HEK293 (cell line): ENCODE measurements at regions not wholly inside any gene's neighbourhood (a gene's known extent, or its start where the extent isn't known, plus 50 kb on each side); places are given as distances from the start of the nearest gene placed in this dataset.
A peak's percentile ranks its signal among the peaks of the same experiment; 100 is the strongest.

Experiments used
- CTCF ChIA-PET: fragments of 350-600 bp; formaldehyde crosslinking; extraction: SDS; loops from one replicate; lab custom pipeline; 2021; ENCODE audit warnings: antibody characterized with exemption; lab: Yijun Ruan, JAX
- POLR2A ChIA-PET: fragments of 300-600 bp; formaldehyde crosslinking; extraction: SDS; loops from one replicate; lab custom pipeline; 2020; ENCODE audit warnings: antibody characterized with exemption, inconsistent platforms; lab: Yijun Ruan, JAX
- H3K27ac ChIP-seq: fragments of 200-500 bp; sonication (Bioruptor generic); 2 replicates; pipeline ENCODE4 v1.5.1; 2014; ENCODE audit warnings: low read depth, low read length, control low read depth, inconsistent platforms; ENCODE audit errors: extremely low read depth
- H3K36me3 ChIP-seq, 2 experiments: fragments of 200-500 bp in 1 of 2; sonication (Bioruptor generic) in 1 of 2; 1 replicate in 1 of 2; 2 replicates in 1 of 2; pipeline ENCODE4 v1.5.1; 2014 to 2017; ENCODE audit warnings: inconsistent platforms in 2 of 2, low read length in 2 of 2; ENCODE audit not compliant: control insufficient read depth in 2 of 2, insufficient read depth in 1 of 2
- H3K4me1 ChIP-seq: fragments of 200-500 bp; sonication (Bioruptor generic); 2 replicates; pipeline ENCODE4 v1.5.1; 2014; ENCODE audit warnings: mild to moderate bottlenecking, low read length, inconsistent platforms; ENCODE audit not compliant: control insufficient read depth, insufficient read depth
- H3K4me3 ChIP-seq: 2 replicates; pipeline ENCODE4 v1.5.1; 2011; ENCODE audit warnings: low read depth, mild to moderate bottlenecking, control low read depth, low read length, moderate library complexity
- H3K9me3 ChIP-seq: fragments of 200-500 bp; sonication (Bioruptor generic); 2 replicates; pipeline ENCODE4 v1.5.1; 2014; ENCODE audit warnings: low read depth, low read length, inconsistent platforms; ENCODE audit not compliant: control insufficient read depth, insufficient read depth
- ATF2 ChIP-seq: fragments of 450-650 bp; formaldehyde crosslinking; IDR thresholded peaks from 2 replicates; pipeline ENCODE4 v1.5.1; 2016; ENCODE audit warnings: missing biosample characterization, missing genetic modification characterization, low read depth
- SCRT2 ChIP-seq: fragments of 450-650 bp; formaldehyde crosslinking; IDR thresholded peaks from 2 replicates; pipeline ENCODE4 v1.5.1; 2016; ENCODE audit warnings: missing biosample characterization, missing genetic modification characterization
- ZBTB8A ChIP-seq: fragments of 450-650 bp; formaldehyde crosslinking; IDR thresholded peaks from 2 replicates; pipeline ENCODE4 v1.5.1; 2016; ENCODE audit warnings: missing biosample characterization, missing genetic modification characterization
- ZNF10 ChIP-seq: fragments of 450-650 bp; formaldehyde crosslinking; IDR thresholded peaks from 2 replicates; pipeline ENCODE4 v1.5.1; 2017; ENCODE audit warnings: missing biosample characterization, missing genetic modification characterization
- ZNF140 ChIP-seq: fragments of 450-650 bp; formaldehyde crosslinking; IDR thresholded peaks from 2 replicates; pipeline ENCODE4 v1.5.1; 2016; ENCODE audit warnings: missing biosample characterization, missing genetic modification characterization
- TF ChIP-seq, protein P1 (sequence below): fragments of 450-650 bp; formaldehyde crosslinking; IDR thresholded peaks from 2 replicates; pipeline ENCODE4 v1.5.1; 2017; ENCODE audit warnings: missing biosample characterization, missing genetic modification characterization
- TF ChIP-seq, protein P2 (sequence below): fragments of 450-650 bp; formaldehyde crosslinking; IDR thresholded peaks from 2 replicates; pipeline ENCODE4 v1.5.1; 2017; ENCODE audit warnings: missing biosample characterization, missing genetic modification characterization
- TF ChIP-seq, protein P3 (sequence below): fragments of 450-650 bp; formaldehyde crosslinking; IDR thresholded peaks from 2 replicates; pipeline ENCODE4 v1.5.0; 2017; ENCODE audit warnings: missing biosample characterization, missing genetic modification characterization, borderline replicate concordance
- TF ChIP-seq, protein P4 (sequence below): fragments of 450-650 bp; formaldehyde crosslinking; IDR thresholded peaks from 2 replicates; pipeline ENCODE4; 2016; ENCODE audit warnings: missing biosample characterization, missing genetic modification characterization

- POLR2A ChIA-PET = no interaction called here
Measured at GRCh38 chr1:80392529-80392928, 1386.0 kb upstream of the ADGRL4 start.

DNA sequence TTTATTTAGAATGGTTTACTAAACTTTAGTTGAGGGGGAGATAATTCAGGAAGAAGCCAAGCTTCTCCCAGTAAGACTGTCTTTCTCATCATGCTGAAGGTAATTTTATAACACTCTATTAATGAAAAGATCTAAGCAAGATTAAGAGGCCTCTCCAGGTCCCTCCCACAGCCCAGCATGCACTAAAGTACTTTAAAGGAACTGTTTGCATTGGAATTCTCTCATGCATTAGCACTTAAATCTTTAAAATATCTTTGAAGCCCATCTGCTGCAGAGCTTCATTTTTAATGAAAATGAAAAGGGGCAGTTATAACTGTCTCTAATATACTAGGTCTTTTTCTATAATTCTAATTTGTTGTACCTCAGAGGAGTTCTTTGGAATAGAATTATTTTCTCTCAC lies 1379.1 kb upstream of the ADGRL4 start:
- Histone ChIP-seq H3K4me1 (no peaks in the 10 kb centered on the region), H3K4me3 (no peak overlapping the region), H3K36me3 (no peaks in the 10 kb centered on the region), H3K27ac (no peak overlapping the region), H3K9me3 (no peaks in the 10 kb centered on the region)
- ChIA-PET POLR2A (no interaction called here), CTCF (interaction anchor here (0.6 kb wide), 1 partner anchor 415 kb away, joined by 4 read pairs; no protein-coding TSS in a partner anchor)
- TF ChIP-seq SCRT2 (tag by site-specific recombination) (no peak), ZNF10 (tag by site-specific recombination) (no peak), ZBTB8A (tag by site-specific recombination) (no peak)

More at GRCh38 chr1:80392529-80392928, 1386.0 kb upstream of the ADGRL4 start:
- peaks cover 3% of the 10 kb centered on the region; the same call in 1 of the 2 replicates for H3K4me1 ChIP-seq
- no peaks in the 10 kb centered on the region for H3K36me3 ChIP-seq
- H3K9me3 ChIP-seq = no peaks in the 10 kb centered on the region
- no peak overlapping the region for H3K4me3 ChIP-seq
- no peak overlapping the region for H3K27ac ChIP-seq
- no peak for TF ChIP-seq ZNF140 (tag by site-specific recombination)
- TF ChIP-seq, protein P1, sequence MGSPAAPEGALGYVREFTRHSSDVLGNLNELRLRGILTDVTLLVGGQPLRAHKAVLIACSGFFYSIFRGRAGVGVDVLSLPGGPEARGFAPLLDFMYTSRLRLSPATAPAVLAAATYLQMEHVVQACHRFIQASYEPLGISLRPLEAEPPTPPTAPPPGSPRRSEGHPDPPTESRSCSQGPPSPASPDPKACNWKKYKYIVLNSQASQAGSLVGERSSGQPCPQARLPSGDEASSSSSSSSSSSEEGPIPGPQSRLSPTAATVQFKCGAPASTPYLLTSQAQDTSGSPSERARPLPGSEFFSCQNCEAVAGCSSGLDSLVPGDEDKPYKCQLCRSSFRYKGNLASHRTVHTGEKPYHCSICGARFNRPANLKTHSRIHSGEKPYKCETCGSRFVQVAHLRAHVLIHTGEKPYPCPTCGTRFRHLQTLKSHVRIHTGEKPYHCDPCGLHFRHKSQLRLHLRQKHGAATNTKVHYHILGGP = 0 out of 2 replicates have a peak, but pooled peaks have one; percentile 31
- TF ChIP-seq, protein P2, sequence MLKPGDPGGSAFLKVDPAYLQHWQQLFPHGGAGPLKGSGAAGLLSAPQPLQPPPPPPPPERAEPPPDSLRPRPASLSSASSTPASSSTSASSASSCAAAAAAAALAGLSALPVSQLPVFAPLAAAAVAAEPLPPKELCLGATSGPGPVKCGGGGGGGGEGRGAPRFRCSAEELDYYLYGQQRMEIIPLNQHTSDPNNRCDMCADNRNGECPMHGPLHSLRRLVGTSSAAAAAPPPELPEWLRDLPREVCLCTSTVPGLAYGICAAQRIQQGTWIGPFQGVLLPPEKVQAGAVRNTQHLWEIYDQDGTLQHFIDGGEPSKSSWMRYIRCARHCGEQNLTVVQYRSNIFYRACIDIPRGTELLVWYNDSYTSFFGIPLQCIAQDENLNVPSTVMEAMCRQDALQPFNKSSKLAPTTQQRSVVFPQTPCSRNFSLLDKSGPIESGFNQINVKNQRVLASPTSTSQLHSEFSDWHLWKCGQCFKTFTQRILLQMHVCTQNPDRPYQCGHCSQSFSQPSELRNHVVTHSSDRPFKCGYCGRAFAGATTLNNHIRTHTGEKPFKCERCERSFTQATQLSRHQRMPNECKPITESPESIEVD (tag by site-specific recombination) = peak; percentile 54
- CTCF ChIA-PET = no interaction called here

DNA sequence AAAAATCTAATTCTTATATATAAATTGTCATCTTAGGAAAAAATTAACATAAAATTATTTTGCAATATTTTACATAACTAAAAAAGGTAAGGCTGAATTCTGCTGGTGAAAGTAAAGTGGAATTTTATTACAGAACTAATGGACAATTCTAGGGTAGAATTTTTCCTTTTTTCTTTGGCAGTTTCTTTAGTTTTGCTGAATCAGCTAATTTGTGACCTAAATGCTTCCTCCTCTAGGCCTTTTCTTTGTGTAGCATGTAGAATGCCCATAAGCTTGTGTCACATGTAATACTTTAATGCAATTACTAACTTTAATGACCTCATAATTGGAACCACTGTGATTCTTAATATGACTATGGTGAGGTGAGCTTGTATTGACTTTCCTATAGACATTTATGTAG lies 1378.4 kb upstream of the ADGRL4 start:
- H3K9me3 ChIP-seq = no peaks in the 10 kb centered on the region
- no peaks in the 10 kb centered on the region for H3K4me1 ChIP-seq
- CTCF ChIA-PET = no interaction called here
- H3K36me3 ChIP-seq = no peaks in the 10 kb centered on the region
- POLR2A ChIA-PET = no interaction called here
- no peak overlapping the region for H3K4me3 ChIP-seq
- no peak overlapping the region for H3K27ac ChIP-seq
- TF ChIP-seq, protein P3, sequence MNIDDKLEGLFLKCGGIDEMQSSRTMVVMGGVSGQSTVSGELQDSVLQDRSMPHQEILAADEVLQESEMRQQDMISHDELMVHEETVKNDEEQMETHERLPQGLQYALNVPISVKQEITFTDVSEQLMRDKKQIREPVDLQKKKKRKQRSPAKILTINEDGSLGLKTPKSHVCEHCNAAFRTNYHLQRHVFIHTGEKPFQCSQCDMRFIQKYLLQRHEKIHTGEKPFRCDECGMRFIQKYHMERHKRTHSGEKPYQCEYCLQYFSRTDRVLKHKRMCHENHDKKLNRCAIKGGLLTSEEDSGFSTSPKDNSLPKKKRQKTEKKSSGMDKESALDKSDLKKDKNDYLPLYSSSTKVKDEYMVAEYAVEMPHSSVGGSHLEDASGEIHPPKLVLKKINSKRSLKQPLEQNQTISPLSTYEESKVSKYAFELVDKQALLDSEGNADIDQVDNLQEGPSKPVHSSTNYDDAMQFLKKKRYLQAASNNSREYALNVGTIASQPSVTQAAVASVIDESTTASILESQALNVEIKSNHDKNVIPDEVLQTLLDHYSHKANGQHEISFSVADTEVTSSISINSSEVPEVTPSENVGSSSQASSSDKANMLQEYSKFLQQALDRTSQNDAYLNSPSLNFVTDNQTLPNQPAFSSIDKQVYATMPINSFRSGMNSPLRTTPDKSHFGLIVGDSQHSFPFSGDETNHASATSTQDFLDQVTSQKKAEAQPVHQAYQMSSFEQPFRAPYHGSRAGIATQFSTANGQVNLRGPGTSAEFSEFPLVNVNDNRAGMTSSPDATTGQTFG = no peak
- TF ChIP-seq, protein P4, sequence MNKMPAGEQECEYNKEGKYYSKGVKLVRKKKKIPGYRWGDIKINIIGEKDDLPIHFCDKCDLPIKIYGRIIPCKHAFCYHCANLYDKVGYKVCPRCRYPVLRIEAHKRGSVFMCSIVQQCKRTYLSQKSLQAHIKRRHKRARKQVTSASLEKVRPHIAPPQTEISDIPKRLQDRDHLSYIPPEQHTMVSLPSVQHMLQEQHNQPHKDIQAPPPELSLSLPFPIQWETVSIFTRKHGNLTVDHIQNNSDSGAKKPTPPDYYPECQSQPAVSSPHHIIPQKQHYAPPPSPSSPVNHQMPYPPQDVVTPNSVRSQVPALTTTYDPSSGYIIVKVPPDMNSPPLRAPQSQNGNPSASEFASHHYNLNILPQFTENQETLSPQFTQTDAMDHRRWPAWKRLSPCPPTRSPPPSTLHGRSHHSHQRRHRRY (tag by site-specific recombination) = no peak
- peak; percentile 48; the same call in 1 of the 2 replicates for TF ChIP-seq ATF2 (tag by site-specific recombination)
